Iris pigment epithelial cell (primary cell): ENCODE measurements at regions not wholly inside any gene's neighbourhood (a gene's known extent, or its start where the extent isn't known, plus 50 kb on each side); places are given as distances from the start of the nearest gene placed in this dataset.
A peak's percentile ranks its signal among the peaks of the same experiment; 100 is the strongest.

Experiments used
- DNase-seq: peaks from one replicate; pipeline ENCODE4 v3.0.0-alpha.2; 2011; ENCODE audit warnings: low read depth

GRCh38 chr5:84478603-84479002, 93.9 kb upstream of the EDIL3 start:
- DNase-seq, result peak; percentile 16

- DNase-seq, result no peak
Observed at GRCh38 chr5:84477485-84477884, 92.8 kb upstream of the EDIL3 start.

- DNase-seq, result no peak
Observed at GRCh38 chr5:84474126-84474525, 89.4 kb upstream of the EDIL3 start.

DNA sequence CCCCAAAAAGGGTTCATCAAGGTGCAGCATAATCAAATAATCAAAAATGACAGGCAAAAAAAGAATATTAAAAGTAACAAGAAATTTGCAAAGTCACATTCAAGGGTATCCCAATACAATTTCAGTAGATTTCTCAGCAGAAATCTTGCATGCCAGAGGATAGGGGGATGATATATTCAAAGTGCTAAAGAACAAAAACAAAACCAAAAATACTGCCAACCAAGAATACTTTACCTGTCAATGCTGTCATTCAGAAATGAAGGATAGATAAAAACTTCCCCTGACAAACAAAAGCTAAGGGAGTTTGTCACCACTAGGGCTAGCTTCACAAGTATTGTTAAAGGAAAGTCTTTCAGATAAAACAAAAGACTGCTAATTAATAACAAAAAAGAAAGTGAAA, 68.7 kb upstream of the EDIL3 start:
- DNase-seq, result no peak

DNA sequence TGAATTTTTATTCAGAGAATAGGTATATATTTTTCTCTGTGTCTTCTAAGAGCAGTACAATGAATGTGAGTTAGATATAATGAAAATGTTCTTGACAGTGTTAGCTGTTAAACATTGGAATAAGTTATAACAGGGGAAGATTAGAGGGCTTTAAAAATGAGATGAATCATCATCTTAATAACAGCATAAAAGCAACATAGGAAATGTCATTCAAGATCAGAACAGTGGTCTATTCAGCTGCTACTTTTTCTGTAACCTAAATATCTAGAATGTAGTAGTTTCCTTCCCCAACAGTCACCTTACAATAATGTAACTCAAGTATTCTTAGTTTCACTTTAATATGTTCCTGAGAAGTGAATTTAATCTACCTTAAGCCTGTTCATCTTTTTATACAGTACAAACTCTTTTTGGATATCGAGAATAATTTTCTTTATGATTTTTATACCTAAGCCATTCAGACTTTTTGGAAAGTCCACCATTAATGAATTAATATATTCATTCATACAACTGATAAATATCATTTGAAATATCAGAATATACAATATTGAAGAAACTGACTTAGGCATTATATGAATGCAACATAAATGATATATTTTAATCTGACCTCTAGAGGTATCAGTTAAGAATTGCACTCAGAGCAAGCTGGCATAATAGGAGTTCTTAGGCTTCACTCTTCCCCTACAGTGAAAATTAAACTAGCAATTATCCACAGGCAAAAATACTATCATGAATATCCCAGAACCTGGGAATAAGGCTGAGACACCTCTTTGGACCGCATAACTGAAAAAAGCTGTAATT, 66.1 kb upstream of the EDIL3 start:
- DNase-seq, result peak; percentile 22

DNA sequence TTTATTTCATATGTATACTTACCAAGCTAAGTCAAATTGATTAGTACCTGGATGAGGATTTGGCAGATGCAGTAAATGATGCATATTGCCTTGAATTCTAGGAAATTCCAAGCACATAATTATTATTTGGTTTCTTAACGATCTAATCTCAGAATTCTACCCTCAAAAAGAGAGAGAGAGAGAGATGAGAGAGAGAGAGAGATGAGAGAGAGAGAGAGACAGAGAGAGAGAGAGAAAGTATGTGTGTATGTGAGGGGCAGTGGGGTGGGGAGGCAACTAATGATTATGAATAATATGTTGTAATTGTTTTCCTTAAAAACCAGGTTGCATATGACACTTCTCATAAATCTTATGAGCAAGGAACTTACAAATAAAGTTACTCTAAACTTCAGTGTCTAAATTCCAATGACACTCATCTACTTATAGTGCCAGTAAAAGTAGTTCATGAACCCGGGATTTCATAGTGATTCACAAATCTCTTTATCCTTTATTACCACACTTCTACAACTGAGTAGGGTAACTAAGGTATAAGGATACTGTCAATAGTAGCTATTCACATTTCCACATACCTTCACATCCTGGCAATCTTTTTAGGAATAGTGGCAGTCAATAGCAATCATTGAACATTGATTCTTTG, 60.5 kb upstream of the EDIL3 start:
- peak; percentile 42 for DNase-seq

GRCh38 chr5:84438456-84438855, 53.8 kb upstream of the EDIL3 start:
- no peak for DNase-seq

DNA sequence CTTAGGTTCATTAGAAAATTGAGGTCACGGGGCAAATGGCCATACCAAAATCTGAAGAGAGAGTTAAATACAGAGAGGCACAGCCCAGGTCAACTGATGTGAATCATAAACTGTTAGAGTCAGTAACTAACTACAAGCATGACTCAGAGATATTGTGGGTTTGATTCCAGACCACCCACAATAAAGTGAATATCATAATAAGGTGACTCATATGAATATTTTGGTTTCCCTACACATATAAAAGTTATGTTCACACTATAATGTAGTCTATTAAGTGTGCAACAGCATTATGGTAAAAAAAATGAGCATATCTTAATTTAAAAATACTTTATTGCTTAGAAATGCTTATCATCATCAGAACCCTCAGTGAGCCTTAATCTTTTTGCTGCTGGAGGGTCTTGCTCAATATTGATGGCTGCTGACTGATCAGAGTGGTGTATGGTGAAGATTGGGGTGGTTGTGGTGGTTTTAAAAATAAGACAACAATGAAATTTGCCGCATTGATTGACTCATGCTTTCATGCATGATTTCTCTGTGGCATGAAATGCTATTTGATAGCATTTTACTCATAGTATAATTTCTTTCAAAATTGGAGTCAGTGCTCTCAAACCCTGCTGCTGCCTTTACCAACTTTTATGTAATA, 53.1 kb upstream of the EDIL3 start:
- DNase-seq, result peak; percentile 88

DNA sequence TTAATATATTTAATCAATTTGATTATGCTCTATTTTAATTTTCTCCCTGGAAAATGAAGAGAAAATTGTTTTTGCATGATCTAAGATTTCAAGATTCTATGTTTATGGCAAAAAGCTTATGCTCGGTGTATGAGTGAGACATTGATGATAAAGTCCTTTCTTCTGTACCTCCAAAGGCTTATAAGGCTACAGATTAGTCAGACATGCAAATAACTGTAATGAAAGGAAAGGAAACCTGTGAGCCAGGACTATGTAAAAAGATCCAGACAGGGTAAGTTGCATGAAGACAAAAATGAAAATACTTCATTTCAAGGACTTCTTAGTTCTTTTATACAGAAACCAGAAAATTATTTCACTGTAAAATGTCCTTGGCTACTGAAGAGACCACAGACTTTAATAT, 52.2 kb upstream of the EDIL3 start:
- DNase-seq, result peak; percentile 66

GRCh38 chr5:84435861-84436346, 51.2 kb upstream of the EDIL3 start:
- peak; percentile 38 for DNase-seq
